OCI-LY3 (cell line): ENCODE measurements at regions not wholly inside any gene's neighbourhood (a gene's known extent, or its start where the extent isn't known, plus 50 kb on each side); places are given as distances from the start of the nearest gene placed in this dataset.

Source experiments
- H2AFZ ChIP-seq: fragments of 200-600, 300-600 bp; shearing (Covaris generic); 2 replicates; pipeline ENCODE4 v1.6.0; 2014; ENCODE audit warnings: antibody characterized with exemption, low read depth, low read length
- H3K27ac ChIP-seq: fragments of 200-600, 300-600 bp; sonication (generic); 2 replicates; pipeline ENCODE4 v1.5.1; 2014; ENCODE audit warnings: mild to moderate bottlenecking, low read length, moderate library complexity, mixed read lengths
- H3K27me3 ChIP-seq: fragments of 200-600, 300-600 bp; sonication (generic); 2 replicates; pipeline ENCODE4 v1.6.1; 2014; ENCODE audit warnings: low read depth, low read length, mixed read lengths
- H3K36me3 ChIP-seq: fragments of 200-600, 300-600 bp; sonication (generic); replicated peaks from 2 replicates; pipeline ENCODE3; 2014; ENCODE audit warnings: low read depth, low read length, mixed read lengths
- H3K4me1 ChIP-seq: fragments of 300-600, 200-600 bp; sonication (generic); 2 replicates; pipeline ENCODE4 v1.6.1; 2014; ENCODE audit warnings: low read length, mixed read lengths
- H3K4me2 ChIP-seq: fragments of 200-600, 300-600 bp; sonication (generic); 2 replicates; pipeline ENCODE4 v1.6.1; 2014; ENCODE audit warnings: low read length, mixed read lengths
- H3K4me3 ChIP-seq: fragments of 300-600, 200-600 bp; sonication (generic); 2 replicates; pipeline ENCODE4 v1.5.1; 2014; ENCODE audit warnings: antibody characterized with exemption, mild to moderate bottlenecking, low read length, moderate library complexity
- H3K79me2 ChIP-seq: fragments of 300-600, 200-600 bp; shearing (Covaris generic); 2 replicates; pipeline ENCODE4 v1.6.1; 2014; ENCODE audit warnings: mild to moderate bottlenecking, low read length, mixed read lengths
- H3K9ac ChIP-seq: fragments of 300-600, 200-600 bp; shearing (Covaris generic); 2 replicates; pipeline ENCODE4 v1.6.0; 2014; ENCODE audit warnings: mild to moderate bottlenecking, low read length, moderate library complexity
- H3K9me3 ChIP-seq: fragments of 200-600, 300-600 bp; shearing (Covaris generic); 2 replicates; pipeline ENCODE4 v1.6.1; 2014; ENCODE audit warnings: low read length, mixed read lengths; ENCODE audit not compliant: insufficient read depth
- H4K20me1 ChIP-seq: fragments of 200-600, 300-600 bp; sonication (generic); 2 replicates; pipeline ENCODE4 v1.6.1; 2016; ENCODE audit warnings: low read length, mixed read lengths; ENCODE audit not compliant: insufficient read depth
- CTCF ChIP-seq: fragments of 200-600, 300-600 bp; sonication (generic); IDR thresholded peaks from 2 replicates; pipeline ENCODE4 v1.5.1; 2014; ENCODE audit warnings: antibody characterized with exemption, low read length, low read depth
- EZH2phosphoT487 ChIP-seq: fragments of 200-600 bp; shearing (Covaris generic); IDR thresholded peaks from 2 replicates; pipeline ENCODE4 v1.6.1; 2018; ENCODE audit warnings: antibody characterized with exemption, mixed run types, low read depth

DNA sequence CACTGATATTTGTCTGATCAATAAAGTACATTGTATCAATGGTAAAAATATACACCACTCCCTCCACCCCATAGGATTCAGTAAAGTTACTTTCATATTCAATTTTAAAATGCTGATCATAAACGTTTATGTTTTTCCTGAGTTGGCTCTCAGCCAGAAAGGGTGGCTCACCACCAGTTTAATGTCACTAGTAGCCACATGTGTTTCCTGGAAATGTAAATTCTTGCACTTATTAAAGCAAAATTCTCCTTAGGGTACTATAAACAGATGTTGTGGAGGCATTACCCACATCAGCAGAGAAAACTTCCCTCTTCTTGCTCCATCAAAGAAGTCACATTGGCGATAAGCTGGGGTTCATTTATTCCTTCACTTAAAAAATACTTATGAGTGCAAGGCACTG is 210.3 kb downstream of the SREK1 start:
- no peaks in the 10 kb centered on the region for H3K79me2 ChIP-seq
- H2AFZ ChIP-seq = no peak overlapping the region
- no peak overlapping the region for H3K27ac ChIP-seq
- H3K9me3 ChIP-seq = no peaks in the 10 kb centered on the region
- H3K27me3 ChIP-seq = peaks cover 32% of the 10 kb centered on the region
- no peak overlapping the region for H3K4me2 ChIP-seq
- no peak overlapping the region for H3K9ac ChIP-seq
- no peak overlapping the region for H3K4me3 ChIP-seq
- H3K36me3 ChIP-seq = no peaks in the 10 kb centered on the region
- no peaks in the 10 kb centered on the region for H4K20me1 ChIP-seq
- H3K4me1 ChIP-seq = peaks cover 14% of the 10 kb centered on the region
- no peak for TF ChIP-seq EZH2phosphoT487
- TF ChIP-seq CTCF = no peak

GRCh38 chr5:66356011-66356565 is 212.0 kb downstream of the SREK1 start:
- Histone ChIP-seq H3K4me1 (peaks cover 14% of the 10 kb centered on the region), H3K36me3 (no peaks in the 10 kb centered on the region), H3K4me2 (no peak overlapping the region), H3K9ac (no peak overlapping the region), H3K4me3 (no peak overlapping the region), H3K27ac (no peak overlapping the region), H3K27me3 (peaks cover 19% of the 10 kb centered on the region), H3K79me2 (no peaks in the 10 kb centered on the region), H4K20me1 (no peaks in the 10 kb centered on the region), H2AFZ (no peak overlapping the region), H3K9me3 (no peaks in the 10 kb centered on the region)
- TF ChIP-seq EZH2phosphoT487 = no peak
- no peak for TF ChIP-seq CTCF

DNA sequence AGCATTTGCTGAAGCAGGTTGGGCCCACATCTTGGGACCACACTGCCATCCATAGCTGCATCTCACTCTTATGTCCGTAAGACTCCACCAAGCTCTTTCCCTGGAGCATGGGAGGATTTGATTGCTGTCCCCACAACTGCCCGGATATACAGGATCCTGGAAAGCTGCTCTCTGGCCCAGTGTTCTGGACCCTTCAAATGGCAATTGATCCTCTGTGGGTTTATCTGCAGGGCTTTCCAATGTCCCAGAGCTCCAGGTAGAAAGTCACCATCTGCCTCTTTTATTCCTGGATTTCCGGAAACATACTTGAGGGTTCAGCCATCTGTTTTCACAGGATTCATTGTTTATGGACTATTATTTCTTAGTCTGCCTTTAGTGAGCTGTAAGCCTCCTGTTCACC is 214.6 kb downstream of the SREK1 start:
- TF ChIP-seq CTCF = no peak
- no peak overlapping the region for H3K9ac ChIP-seq
- no peak overlapping the region for H3K27ac ChIP-seq
- peaks cover 15% of the 10 kb centered on the region for H3K27me3 ChIP-seq
- H3K4me3 ChIP-seq = no peak overlapping the region
- H3K4me1 ChIP-seq = no peaks in the 10 kb centered on the region
- no peak overlapping the region for H3K4me2 ChIP-seq
- no peaks in the 10 kb centered on the region for H3K79me2 ChIP-seq
- no peaks in the 10 kb centered on the region for H3K9me3 ChIP-seq
- no peak overlapping the region for H2AFZ ChIP-seq
- no peaks in the 10 kb centered on the region for H3K36me3 ChIP-seq
- no peaks in the 10 kb centered on the region for H4K20me1 ChIP-seq

GRCh38 chr5:66361070-66361469 is 217.0 kb downstream of the SREK1 start:
- Histone ChIP-seq H3K4me1 (no peaks in the 10 kb centered on the region), H2AFZ (no peak overlapping the region), H3K27me3 (no peaks in the 10 kb centered on the region; the same call in 1 of the 2 replicates), H3K36me3 (no peaks in the 10 kb centered on the region), H3K9me3 (no peaks in the 10 kb centered on the region), H3K4me2 (no peak overlapping the region), H3K79me2 (no peaks in the 10 kb centered on the region), H3K9ac (no peak overlapping the region), H4K20me1 (no peaks in the 10 kb centered on the region), H3K27ac (no peak overlapping the region), H3K4me3 (no peak overlapping the region)
- TF ChIP-seq CTCF (no peak), EZH2phosphoT487 (no peak)
